ENCODE measurements at regions not wholly inside any gene's neighbourhood (a gene's known extent, or its start where the extent isn't known, plus 50 kb on each side); places are given as distances from the start of the nearest gene placed in this dataset.

GRCh38 chr17:71407981-71408380, 712.8 kb upstream of the SOX9 start:
- TF ChIP-seq, protein P1, sequence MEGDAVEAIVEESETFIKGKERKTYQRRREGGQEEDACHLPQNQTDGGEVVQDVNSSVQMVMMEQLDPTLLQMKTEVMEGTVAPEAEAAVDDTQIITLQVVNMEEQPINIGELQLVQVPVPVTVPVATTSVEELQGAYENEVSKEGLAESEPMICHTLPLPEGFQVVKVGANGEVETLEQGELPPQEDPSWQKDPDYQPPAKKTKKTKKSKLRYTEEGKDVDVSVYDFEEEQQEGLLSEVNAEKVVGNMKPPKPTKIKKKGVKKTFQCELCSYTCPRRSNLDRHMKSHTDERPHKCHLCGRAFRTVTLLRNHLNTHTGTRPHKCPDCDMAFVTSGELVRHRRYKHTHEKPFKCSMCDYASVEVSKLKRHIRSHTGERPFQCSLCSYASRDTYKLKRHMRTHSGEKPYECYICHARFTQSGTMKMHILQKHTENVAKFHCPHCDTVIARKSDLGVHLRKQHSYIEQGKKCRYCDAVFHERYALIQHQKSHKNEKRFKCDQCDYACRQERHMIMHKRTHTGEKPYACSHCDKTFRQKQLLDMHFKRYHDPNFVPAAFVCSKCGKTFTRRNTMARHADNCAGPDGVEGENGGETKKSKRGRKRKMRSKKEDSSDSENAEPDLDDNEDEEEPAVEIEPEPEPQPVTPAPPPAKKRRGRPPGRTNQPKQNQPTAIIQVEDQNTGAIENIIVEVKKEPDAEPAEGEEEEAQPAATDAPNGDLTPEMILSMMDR (conservative IDR thresholded peaks at IDR 0.05; ENCODE audit: low read depth, low read length), result no peak
- TF ChIP-seq POLR2A (IDR thresholded peaks at IDR 0.05; ENCODE audit: low read depth, low read length), result no peak
- no peak for TF ChIP-seq MXI1 (IDR thresholded peaks at IDR 0.05; ENCODE audit: borderline replicate concordance, low read depth, low read length)
- no peak for TF ChIP-seq RFX5 (IDR thresholded peaks at IDR 0.05; ENCODE audit: low read depth, low read length)
- TF ChIP-seq MAZ (IDR thresholded peaks at IDR 0.05; ENCODE audit: borderline replicate concordance, low read depth, low read length), result no peak
- no peak for TF ChIP-seq MAFK (IDR thresholded peaks at IDR 0.05; ENCODE audit: low read depth, low read length)
- no peak for TF ChIP-seq RCOR1 (IDR thresholded peaks at IDR 0.05; ENCODE audit: insufficient replicate concordance, low read length)
- no peak for TF ChIP-seq RAD21 (IDR thresholded peaks at IDR 0.05; ENCODE audit: low read length)
- TF ChIP-seq CEBPB (IDR thresholded peaks at IDR 0.05; ENCODE audit: low read depth, low read length), result no peak
- TF ChIP-seq, protein P2, sequence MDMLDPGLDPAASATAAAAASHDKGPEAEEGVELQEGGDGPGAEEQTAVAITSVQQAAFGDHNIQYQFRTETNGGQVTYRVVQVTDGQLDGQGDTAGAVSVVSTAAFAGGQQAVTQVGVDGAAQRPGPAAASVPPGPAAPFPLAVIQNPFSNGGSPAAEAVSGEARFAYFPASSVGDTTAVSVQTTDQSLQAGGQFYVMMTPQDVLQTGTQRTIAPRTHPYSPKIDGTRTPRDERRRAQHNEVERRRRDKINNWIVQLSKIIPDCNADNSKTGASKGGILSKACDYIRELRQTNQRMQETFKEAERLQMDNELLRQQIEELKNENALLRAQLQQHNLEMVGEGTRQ (IDR thresholded peaks at IDR 0.05; ENCODE audit: low read depth, low read length), result no peak

All from IMR-90 (cell line).